K562 (cell line): ENCODE measurements at regions not wholly inside any gene's neighbourhood (a gene's known extent, or its start where the extent isn't known, plus 50 kb on each side); places are given as distances from the start of the nearest gene placed in this dataset.

Experiments
- ATAC-seq: fragments of 200-7000 bp; cut with Tn5 transposase; 3 replicates; pipeline ENCODE4 v1.9.1; 2020; ENCODE audit warnings: moderate library complexity
- BruUV-seq: library from RNA; stranded (reverse); fragments of 400-500 nt; replicated peaks from 2 replicates; lab custom pipeline; 2021; lab: Mats Ljungman, UMichigan
- CTCF ChIA-PET: fragments of 300-600 bp; formaldehyde crosslinking; extraction: SDS; loops from one replicate; lab custom pipeline; 2021; ENCODE audit warnings: low intra/inter-chr PET ratio; lab: Yijun Ruan, JAX
- POLR2A ChIA-PET: fragments of 300-600, 350-650 bp; sonication (Branson Sonifier 250); formaldehyde crosslinking; extraction: SDS; loops from one replicate; lab custom pipeline; 2021; ENCODE audit warnings: antibody characterized with exemption, inconsistent platforms; lab: Yijun Ruan, JAX
- DNase-seq, 4 experiments: peaks; one replicate each; pipeline versions ENCODE4 v3.0.0 to v3.0.0-alpha.2; 2011 to 2018; ENCODE audit warnings: low spot score in 3 of 4, mixed read lengths in 3 of 4; ENCODE audit errors: extremely low read depth in 1 of 4
- FAIRE-seq: peaks from 2 replicates; lab custom pipeline; 2011; peaks lifted over from hg19 to GRCh38; lab: Jason Lieb, UNC
- H2AFZ ChIP-seq: 2 replicates; pipeline ENCODE4 v1.6.0; 2011; ENCODE audit warnings: low read depth, low read length, control low read depth, inconsistent platforms
- H3K27ac ChIP-seq: fragments of 200-600 bp; 3 replicates; pipeline ENCODE4 v1.8.0; 2011; ENCODE audit warnings: low read depth, mild to moderate bottlenecking, control low read depth, inconsistent platforms, low read length, moderate library complexity, mixed read lengths; ENCODE audit errors: extremely low read depth
- H3K27me3 ChIP-seq, 2 experiments: fragments of 300-600 bp in 1 of 2; 2 replicates in 1 of 2; 3 replicates in 1 of 2; pipeline versions ENCODE4 v1.6.0 to v1.8.0; 2011; ENCODE audit warnings: inconsistent platforms in 2 of 2, low read length in 2 of 2, mild to moderate bottlenecking in 1 of 2, mixed read lengths in 1 of 2, moderate library complexity in 1 of 2; ENCODE audit not compliant: control insufficient read depth in 2 of 2, insufficient read depth in 2 of 2
- H3K36me3 ChIP-seq: fragments of 300-600 bp; 3 replicates; pipeline ENCODE4 v1.8.0; 2011; ENCODE audit warnings: mild to moderate bottlenecking, low read length, inconsistent platforms; ENCODE audit not compliant: control insufficient read depth, insufficient read depth
- H3K4me1 ChIP-seq, 2 experiments: fragments of 200-600 bp in 1 of 2; replicated peaks in 1 of 2; 2 replicates in 1 of 2; 3 replicates in 1 of 2; pipeline versions ENCODE4 v1.5.1 to v1.8.0; 2011; ENCODE audit warnings: inconsistent platforms in 2 of 2, low read length in 2 of 2, mild to moderate bottlenecking in 1 of 2, mixed read lengths in 1 of 2, moderate library complexity in 1 of 2; ENCODE audit not compliant: control insufficient read depth in 2 of 2, insufficient read depth in 2 of 2
- H3K4me2 ChIP-seq: 2 replicates; pipeline ENCODE4 v1.6.1; 2011; ENCODE audit warnings: low read length, control low read depth, inconsistent platforms, mixed read lengths; ENCODE audit not compliant: insufficient read depth
- H3K4me3 ChIP-seq: fragments of 200-600 bp; sonication (generic), shearing (Covaris generic); 2 replicates; pipeline ENCODE4 v1.5.1; 2016; ENCODE audit warnings: control low read depth, inconsistent platforms
- H3K79me2 ChIP-seq: fragments of 200-600 bp; 3 replicates; pipeline ENCODE4 v1.8.0; 2011; ENCODE audit warnings: low read length, inconsistent platforms; ENCODE audit not compliant: control insufficient read depth, insufficient read depth
- H3K9ac ChIP-seq, 2 experiments: 2 replicates each; pipeline versions ENCODE4 v1.6.0 to v1.6.1; 2011; ENCODE audit warnings: low read depth in 2 of 2, low read length in 2 of 2, control low read depth in 1 of 2, inconsistent platforms in 1 of 2, mild to moderate bottlenecking in 1 of 2, mixed read lengths in 1 of 2; ENCODE audit not compliant: insufficient read depth in 1 of 2
- H3K9me1 ChIP-seq: one replicate; pipeline ENCODE4 v1.6.0; 2011; ENCODE audit warnings: inconsistent platforms, mild to moderate bottlenecking, low read length, moderate library complexity; ENCODE audit not compliant: control insufficient read depth, insufficient read depth
- H3K9me3 ChIP-seq: replicated peaks from 2 replicates; pipeline ENCODE4 v1.5.1; 2011; ENCODE audit warnings: low read depth, low read length, inconsistent platforms; ENCODE audit not compliant: control insufficient read depth, insufficient read depth
- H4K20me1 ChIP-seq: replicated peaks from 2 replicates; pipeline ENCODE4 v1.6.1; 2011; ENCODE audit warnings: low read length, inconsistent platforms, mixed read lengths; ENCODE audit not compliant: control insufficient read depth, insufficient read depth
- C11orf30 ChIP-seq: fragments of 450-650 bp; IDR thresholded peaks from 2 replicates; pipeline ENCODE4 v1.6.1; 2016; ENCODE audit warnings: low read depth, mild to moderate bottlenecking
- CBFB ChIP-seq: sonication (generic); formaldehyde crosslinking; IDR thresholded peaks from 2 replicates; pipeline ENCODE4 v1.4.0; 2020; ENCODE audit warnings: mild to moderate bottlenecking, missing genetic modification reagents
- EWSR1 ChIP-seq: fragments of 450-650 bp; IDR thresholded peaks from 2 replicates; pipeline ENCODE4 v1.6.1; 2018; ENCODE audit warnings: borderline replicate concordance, mild to moderate bottlenecking, low read depth, moderate library complexity; ENCODE audit not compliant: partially characterized antibody
- MAZ ChIP-seq, 2 experiments: fragments of 450-650 bp in 1 of 2; sonication (generic) in 1 of 2; formaldehyde crosslinking; IDR thresholded peaks in 1 of 2; conservative IDR thresholded peaks in 1 of 2; 2 replicates each; pipeline versions ENCODE4 v1.4.0 to v1.5.0; 2020; ENCODE audit warnings: mild to moderate bottlenecking in 1 of 2, missing genetic modification reagents in 1 of 2
- RB1 ChIP-seq: fragments of 450-650 bp; IDR thresholded peaks from 2 replicates; pipeline ENCODE4 v1.6.1; 2017; ENCODE audit warnings: low read depth, mild to moderate bottlenecking
- SIRT6 ChIP-seq: IDR thresholded peaks from one replicate; pipeline ENCODE4 v1.6.1; 2012; ENCODE audit warnings: low read depth, mild to moderate bottlenecking, control low read depth, inconsistent platforms, low read length, moderate library complexity
- TSC22D4 ChIP-seq: fragments of 450-650 bp; IDR thresholded peaks from 2 replicates; pipeline ENCODE4 v1.6.1; 2016; ENCODE audit warnings: missing genetic modification characterization, missing biosample characterization, control low read depth
- WHSC1 ChIP-seq: IDR thresholded peaks from one replicate; pipeline ENCODE4 v1.6.1; 2012; ENCODE audit warnings: low read length, control low read depth, inconsistent platforms
- ZNF140 ChIP-seq: fragments of 250-450 bp; sonication (Bioruptor Pico); IDR thresholded peaks from 2 replicates; pipeline ENCODE4 v1.8.0; 2021; ENCODE audit warnings: moderate library complexity, mild to moderate bottlenecking, inconsistent platforms
- ZNF282 ChIP-seq: sonication (generic); formaldehyde crosslinking; IDR thresholded peaks from 2 replicates; pipeline ENCODE4 v1.8.1; 2023; ENCODE audit warnings: missing genetic modification reagents
- ZNF354B ChIP-seq: fragments of 250-450 bp; sonication (Bioruptor Pico); IDR thresholded peaks from 2 replicates; pipeline ENCODE4 v1.4.0; 2020
- ZNF436 ChIP-seq: fragments of 250-450, 450-650 bp; sonication (Bioruptor Pico); formaldehyde crosslinking; IDR thresholded peaks from 2 replicates; pipeline ENCODE4 v1.7.0; 2020; ENCODE audit warnings: mild to moderate bottlenecking
- ZNF444 ChIP-seq: fragments of 250-450 bp; sonication (Bioruptor Pico); IDR thresholded peaks from 2 replicates; pipeline ENCODE4 v1.4.0; 2020; ENCODE audit warnings: mild to moderate bottlenecking, moderate library complexity
- ZNF589 ChIP-seq: fragments of 200-800 bp; sonication (Bioruptor generic); IDR thresholded peaks from 2 replicates; pipeline ENCODE4 v1.6.1; 2016; ENCODE audit warnings: low read depth, missing genetic modification characterization, missing compliant biosample characterization
- ZNF707 ChIP-seq: fragments of 250-450 bp; sonication (Bioruptor Pico); conservative IDR thresholded peaks from 2 replicates; pipeline ENCODE4 v1.8.0; 2022; ENCODE audit warnings: inconsistent platforms, mild to moderate bottlenecking, moderate library complexity
- WGBS: fragments of 100-300 bp; shearing (Covaris generic); methylation state at CpG from one replicate; pipeline ENCODE4 v1.1.6; 2016; ENCODE audit warnings: low coverage, mixed read lengths; ENCODE audit not compliant: insufficient coverage; ENCODE audit errors: missing lambda C conversion rate; 5-methylcytosine and 5-hydroxymethylcytosine counted together
- in situ Hi-C: fragments of 300-500 bp; cut with MboI; formaldehyde crosslinking; loops from 4 replicates; pipeline ENCODE4 v1.15.0; 2018; ENCODE audit warnings: inconsistent platforms, mixed read lengths
- intact Hi-C: fragments of 100-400 bp; cut with micrococcal nuclease; formaldehyde crosslinking; loops from 2 replicates; pipeline ENCODE4 v1.14.2; 2022
- TF ChIP-seq, protein P1 (sequence below): fragments of 250-450 bp; sonication (Bioruptor Pico); IDR thresholded peaks from 2 replicates; pipeline ENCODE4 v1.5.0; 2022; ENCODE audit warnings: mild to moderate bottlenecking
- TF ChIP-seq, protein P2 (sequence below): sonication (generic); formaldehyde crosslinking; IDR thresholded peaks from 2 replicates; pipeline ENCODE4 v1.8.0; 2023; ENCODE audit warnings: missing genetic modification reagents, mild to moderate bottlenecking, borderline replicate concordance

DNA sequence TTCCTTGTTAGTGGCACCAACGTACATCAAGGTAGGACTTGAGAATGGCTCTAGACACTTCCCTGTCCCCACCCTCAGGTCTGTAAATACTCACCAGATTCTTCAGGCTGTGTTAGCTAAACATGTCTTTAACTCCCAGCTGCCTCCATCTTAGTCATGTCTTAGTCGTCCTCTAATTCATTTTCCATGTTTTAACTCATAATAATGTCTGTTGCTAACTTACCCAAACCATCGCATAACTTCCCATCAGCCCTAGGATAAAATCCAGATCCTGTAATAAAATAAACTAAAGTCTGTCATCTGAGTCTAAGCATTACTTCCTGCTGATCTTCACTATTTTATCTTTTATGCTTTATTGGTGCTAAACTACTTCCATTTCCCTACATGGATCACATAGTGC is 600.0 kb upstream of the CELF2 start (continued):
- TF ChIP-seq WHSC1 (no peak), C11orf30 (no peak), ZNF589 (CRISPR knock-in tag) (no peak), ZNF444 (CRISPR knock-in tag) (no peak)
- TF ChIP-seq, protein P1, sequence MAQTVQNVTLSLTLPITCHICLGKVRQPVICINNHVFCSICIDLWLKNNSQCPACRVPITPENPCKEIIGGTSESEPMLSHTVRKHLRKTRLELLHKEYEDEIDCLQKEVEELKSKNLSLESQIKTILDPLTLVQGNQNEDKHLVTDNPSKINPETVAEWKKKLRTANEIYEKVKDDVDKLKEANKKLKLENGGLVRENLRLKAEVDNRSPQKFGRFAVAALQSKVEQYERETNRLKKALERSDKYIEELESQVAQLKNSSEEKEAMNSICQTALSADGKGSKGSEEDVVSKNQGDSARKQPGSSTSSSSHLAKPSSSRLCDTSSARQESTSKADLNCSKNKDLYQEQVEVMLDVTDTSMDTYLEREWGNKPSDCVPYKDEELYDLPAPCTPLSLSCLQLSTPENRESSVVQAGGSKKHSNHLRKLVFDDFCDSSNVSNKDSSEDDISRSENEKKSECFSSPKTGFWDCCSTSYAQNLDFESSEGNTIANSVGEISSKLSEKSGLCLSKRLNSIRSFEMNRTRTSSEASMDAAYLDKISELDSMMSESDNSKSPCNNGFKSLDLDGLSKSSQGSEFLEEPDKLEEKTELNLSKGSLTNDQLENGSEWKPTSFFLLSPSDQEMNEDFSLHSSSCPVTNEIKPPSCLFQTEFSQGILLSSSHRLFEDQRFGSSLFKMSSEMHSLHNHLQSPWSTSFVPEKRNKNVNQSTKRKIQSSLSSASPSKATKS (CRISPR knock-in tag) = no peak

DNA sequence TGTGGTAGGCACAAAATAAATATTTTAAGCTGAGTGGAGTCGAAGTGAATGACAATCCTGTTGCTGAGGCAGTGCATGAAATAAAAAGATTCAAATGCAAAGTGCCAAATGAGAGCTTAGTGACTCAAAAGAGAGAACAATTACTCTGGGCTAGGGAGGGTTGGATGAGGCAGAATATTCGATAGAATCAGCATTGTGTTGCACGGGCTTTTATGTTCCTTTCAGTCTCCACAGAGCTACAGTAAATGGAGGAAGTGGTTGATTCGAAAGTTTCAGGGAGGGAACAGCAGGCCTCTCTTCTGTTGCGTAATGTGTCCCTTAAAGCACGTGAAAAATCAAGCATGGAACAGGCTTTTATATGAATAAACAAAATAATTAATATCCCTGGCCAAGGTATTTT is 599.3 kb upstream of the CELF2 start:
- H3K79me2 ChIP-seq = no peaks in the 10 kb centered on the region
- no peak for ATAC-seq
- no peak overlapping the region for H3K9ac ChIP-seq
- no peak overlapping the region for H3K4me2 ChIP-seq
- no peak overlapping the region for H3K27ac ChIP-seq
- no TSS peak for BruUV-seq
- no peaks in the 10 kb centered on the region for H3K36me3 ChIP-seq
- no peak for FAIRE-seq
- intact Hi-C loops = no loop called here
- no peaks in the 10 kb centered on the region for H3K9me1 ChIP-seq
- DNase-seq = no peak
- 1% methylated on average over 6 of the region's 6 CpGs for WGBS
- in situ Hi-C loops = no loop called here
- no peaks in the 10 kb centered on the region for H3K27me3 ChIP-seq
- POLR2A ChIA-PET = no interaction called here
- no peaks in the 10 kb centered on the region for H4K20me1 ChIP-seq
- no peak overlapping the region for H3K4me3 ChIP-seq
- H3K4me1 ChIP-seq = no peaks in the 10 kb centered on the region
- no peak overlapping the region for H2AFZ ChIP-seq
- CTCF ChIA-PET = no interaction called here
- no peaks in the 10 kb centered on the region for H3K9me3 ChIP-seq
- TF ChIP-seq ZNF140 (CRISPR knock-in tag) (no peak), CBFB (CRISPR knock-in tag) (no peak), ZNF707 (no peak), TSC22D4 (no peak), ZNF282 (CRISPR knock-in tag) (no peak), ZNF354B (CRISPR knock-in tag) (no peak), ZNF436 (CRISPR knock-in tag) (no peak), MAZ (CRISPR knock-in tag; conservative IDR thresholded peaks at IDR 0.05 in 1 of 2, IDR thresholded peaks at IDR 0.05 in 1 of 2) (no peak), EWSR1 (no peak), SIRT6 (no peak), RB1 (no peak)
- TF ChIP-seq, protein P2, sequence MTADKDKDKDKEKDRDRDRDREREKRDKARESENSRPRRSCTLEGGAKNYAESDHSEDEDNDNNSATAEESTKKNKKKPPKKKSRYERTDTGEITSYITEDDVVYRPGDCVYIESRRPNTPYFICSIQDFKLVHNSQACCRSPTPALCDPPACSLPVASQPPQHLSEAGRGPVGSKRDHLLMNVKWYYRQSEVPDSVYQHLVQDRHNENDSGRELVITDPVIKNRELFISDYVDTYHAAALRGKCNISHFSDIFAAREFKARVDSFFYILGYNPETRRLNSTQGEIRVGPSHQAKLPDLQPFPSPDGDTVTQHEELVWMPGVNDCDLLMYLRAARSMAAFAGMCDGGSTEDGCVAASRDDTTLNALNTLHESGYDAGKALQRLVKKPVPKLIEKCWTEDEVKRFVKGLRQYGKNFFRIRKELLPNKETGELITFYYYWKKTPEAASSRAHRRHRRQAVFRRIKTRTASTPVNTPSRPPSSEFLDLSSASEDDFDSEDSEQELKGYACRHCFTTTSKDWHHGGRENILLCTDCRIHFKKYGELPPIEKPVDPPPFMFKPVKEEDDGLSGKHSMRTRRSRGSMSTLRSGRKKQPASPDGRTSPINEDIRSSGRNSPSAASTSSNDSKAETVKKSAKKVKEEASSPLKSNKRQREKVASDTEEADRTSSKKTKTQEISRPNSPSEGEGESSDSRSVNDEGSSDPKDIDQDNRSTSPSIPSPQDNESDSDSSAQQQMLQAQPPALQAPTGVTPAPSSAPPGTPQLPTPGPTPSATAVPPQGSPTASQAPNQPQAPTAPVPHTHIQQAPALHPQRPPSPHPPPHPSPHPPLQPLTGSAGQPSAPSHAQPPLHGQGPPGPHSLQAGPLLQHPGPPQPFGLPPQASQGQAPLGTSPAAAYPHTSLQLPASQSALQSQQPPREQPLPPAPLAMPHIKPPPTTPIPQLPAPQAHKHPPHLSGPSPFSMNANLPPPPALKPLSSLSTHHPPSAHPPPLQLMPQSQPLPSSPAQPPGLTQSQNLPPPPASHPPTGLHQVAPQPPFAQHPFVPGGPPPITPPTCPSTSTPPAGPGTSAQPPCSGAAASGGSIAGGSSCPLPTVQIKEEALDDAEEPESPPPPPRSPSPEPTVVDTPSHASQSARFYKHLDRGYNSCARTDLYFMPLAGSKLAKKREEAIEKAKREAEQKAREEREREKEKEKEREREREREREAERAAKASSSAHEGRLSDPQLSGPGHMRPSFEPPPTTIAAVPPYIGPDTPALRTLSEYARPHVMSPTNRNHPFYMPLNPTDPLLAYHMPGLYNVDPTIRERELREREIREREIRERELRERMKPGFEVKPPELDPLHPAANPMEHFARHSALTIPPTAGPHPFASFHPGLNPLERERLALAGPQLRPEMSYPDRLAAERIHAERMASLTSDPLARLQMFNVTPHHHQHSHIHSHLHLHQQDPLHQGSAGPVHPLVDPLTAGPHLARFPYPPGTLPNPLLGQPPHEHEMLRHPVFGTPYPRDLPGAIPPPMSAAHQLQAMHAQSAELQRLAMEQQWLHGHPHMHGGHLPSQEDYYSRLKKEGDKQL (CRISPR knock-in tag) = no peak
